CD4-positive, alpha-beta T cell treated with Interleukin-17A for 1 hour (primary cell): ENCODE measurements at regions not wholly inside any gene's neighbourhood (a gene's known extent, or its start where the extent isn't known, plus 50 kb on each side); places are given as distances from the start of the nearest gene placed in this dataset.

Source experiments
- DNase-seq: peaks from one replicate; pipeline ENCODE4 v3.0.0-alpha.2; 2020

- DNase-seq, result no peak
Observed at GRCh38 chr1:224505454-224506093, 71.0 kb upstream of the WDR26 start.

GRCh38 chr1:224506141-224506814 is 71.7 kb upstream of the WDR26 start:
- DNase-seq, result no peak

GRCh38 chr1:224507771-224508523 is 73.3 kb upstream of the WDR26 start:
- DNase-seq, result no peak

DNA sequence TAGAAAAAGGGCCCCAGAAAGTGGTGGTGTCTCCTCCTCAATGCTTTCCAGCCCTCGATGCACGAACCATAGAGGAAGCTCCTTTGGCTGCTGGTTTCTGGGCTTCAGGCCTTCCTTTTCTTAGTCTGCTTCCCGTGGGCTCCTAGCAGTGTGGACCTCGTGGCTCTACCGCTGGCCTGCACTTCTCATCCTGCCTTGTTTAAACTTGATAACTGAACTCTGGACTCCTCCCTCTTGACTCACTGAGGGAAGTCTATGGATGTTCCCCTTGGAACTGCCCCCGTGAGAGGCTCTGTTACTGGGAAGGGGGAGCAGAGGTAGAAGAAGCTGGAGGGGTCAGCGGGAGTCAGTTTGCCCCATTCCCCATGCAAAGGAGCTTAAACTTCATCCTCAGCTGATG is 75.3 kb upstream of the WDR26 start:
- DNase-seq, result no peak

- no peak for DNase-seq
Observed at GRCh38 chr1:224510880-224511645, 76.5 kb upstream of the WDR26 start.

DNA sequence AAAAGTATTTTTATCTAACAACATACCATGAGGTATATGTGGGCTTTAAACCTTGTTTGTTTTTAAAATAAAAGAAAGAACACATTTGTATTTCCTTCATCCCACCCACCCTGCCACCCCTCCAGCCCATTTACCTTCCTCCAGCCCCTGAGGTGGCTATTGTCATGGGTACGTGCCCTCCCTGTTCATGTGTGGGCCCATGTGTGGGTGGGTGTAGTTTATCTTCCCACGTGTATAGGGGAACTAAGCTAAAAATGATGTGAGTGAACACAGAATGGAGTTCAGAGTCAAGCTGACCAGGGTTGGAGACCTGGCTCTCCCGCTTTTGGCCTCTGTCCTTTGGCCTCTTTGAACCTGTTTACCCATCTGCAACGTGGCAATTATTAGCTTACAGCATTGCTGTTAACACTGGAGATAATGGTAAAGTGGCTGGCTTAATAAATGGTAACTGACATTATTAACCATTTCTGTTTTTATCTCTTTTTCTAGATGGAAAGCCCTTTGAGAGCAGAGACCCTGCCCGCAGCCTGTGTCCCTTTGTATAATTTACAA is 78.1 kb upstream of the WDR26 start:
- no peak for DNase-seq

GRCh38 chr1:224513383-224513782 is 78.8 kb upstream of the WDR26 start:
- DNase-seq, result no peak

- DNase-seq, result peak; percentile 79
Observed at GRCh38 chr1:224513787-224514209, 79.2 kb upstream of the WDR26 start.

DNA sequence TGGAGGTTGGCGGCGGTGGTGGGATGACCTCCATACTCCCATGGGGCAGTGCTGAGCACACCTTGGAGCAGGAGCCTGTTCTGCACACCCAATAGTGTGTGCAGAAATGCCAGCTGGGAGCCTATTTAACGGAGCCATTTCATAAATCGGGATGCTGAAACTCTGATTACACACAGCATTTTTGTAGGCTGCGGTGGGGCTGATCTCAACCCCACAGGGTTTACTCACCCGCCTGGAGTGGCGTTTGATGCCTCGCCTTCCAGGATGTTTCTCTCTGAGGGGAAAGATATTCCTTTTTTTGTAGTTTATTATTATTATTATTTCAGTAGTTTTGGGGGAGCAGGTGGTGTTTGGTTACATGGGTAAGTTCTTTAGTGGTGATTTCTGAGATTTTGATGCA is 82.6 kb upstream of the WDR26 start:
- no peak for DNase-seq

GRCh38 chr1:224518528-224518927 is 83.9 kb upstream of the WDR26 start:
- no peak for DNase-seq

- no peak for DNase-seq
Observed at GRCh38 chr1:224519874-224520273, 85.3 kb upstream of the WDR26 start.

- no peak for DNase-seq
Observed at GRCh38 chr1:224520808-224521207, 86.2 kb upstream of the WDR26 start.

GRCh38 chr1:224521904-224522734 is 87.5 kb upstream of the WDR26 start:
- no peak for DNase-seq

DNA sequence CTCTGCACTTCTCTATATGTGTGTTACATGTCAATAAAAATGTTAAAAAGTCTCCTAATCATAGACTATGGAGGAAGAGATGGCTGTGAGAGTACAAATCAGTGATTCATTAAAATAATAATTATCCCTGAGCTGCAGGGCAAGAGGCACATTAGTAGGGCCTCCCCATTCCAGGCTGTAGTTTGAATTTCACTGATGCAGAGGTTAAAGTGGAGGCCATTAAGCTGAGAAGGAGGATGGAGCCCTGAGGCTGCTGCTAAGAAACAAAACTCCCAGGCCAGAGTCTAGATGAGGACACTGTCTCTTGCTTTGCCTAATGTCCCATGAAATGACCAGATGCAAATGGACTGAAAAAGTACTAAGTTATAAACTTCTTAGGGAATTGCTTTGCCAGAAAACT is 89.1 kb upstream of the WDR26 start:
- no peak for DNase-seq

- no peak for DNase-seq
Observed at GRCh38 chr1:224524679-224525078, 90.1 kb upstream of the WDR26 start.

DNA sequence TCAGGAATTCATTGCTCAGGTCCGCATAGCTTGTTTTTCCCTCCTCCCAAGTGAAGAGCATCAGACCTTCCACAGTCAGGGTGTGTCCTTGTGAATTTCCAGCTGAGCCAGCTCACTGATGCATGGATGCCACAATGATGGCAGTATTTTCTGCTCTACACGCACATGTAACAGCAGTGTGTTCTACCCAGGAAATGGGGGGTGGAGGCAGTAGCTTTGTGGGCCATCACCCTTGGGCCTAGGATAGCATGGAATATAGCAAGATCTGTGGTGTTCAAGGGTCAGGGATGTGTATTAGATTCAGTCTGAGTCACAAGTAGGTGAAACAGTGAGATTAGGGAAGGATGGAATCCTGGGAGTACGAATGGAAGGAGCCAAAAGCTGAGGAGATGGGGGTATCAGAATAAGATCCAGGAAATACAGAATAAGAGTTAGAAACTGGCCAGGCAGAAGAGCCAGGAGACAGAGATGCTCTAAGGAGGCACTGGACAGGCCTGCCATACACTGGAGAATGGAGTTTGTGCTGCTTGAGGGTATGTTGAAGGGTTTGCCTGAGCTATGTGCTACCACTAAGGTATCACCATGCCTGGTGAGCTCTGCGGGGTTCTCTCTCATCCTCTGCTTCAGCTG is 90.6 kb upstream of the CNIH3 start:
- no peak for DNase-seq

DNA sequence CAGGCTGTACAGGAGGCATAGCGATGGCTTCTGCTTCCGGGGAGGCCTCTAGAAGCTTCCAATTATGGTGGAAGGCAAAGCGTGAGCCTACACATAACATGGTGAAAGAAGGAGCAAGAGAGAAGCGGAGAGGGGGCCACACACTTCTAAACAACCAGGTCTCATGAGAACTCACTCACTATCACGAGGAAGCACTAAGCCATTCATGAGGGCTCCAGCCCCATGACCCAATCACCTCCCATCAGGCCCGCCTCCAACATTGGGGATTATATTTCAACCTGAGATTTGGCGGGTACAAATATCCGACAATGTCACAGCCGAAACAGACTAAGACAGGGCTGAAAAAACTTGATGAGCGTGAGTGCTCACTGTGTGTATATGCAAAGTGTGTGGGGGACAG is 89.3 kb upstream of the CNIH3 start:
- DNase-seq, result no peak

GRCh38 chr1:224528900-224529299 is 87.2 kb upstream of the CNIH3 start:
- no peak for DNase-seq

DNA sequence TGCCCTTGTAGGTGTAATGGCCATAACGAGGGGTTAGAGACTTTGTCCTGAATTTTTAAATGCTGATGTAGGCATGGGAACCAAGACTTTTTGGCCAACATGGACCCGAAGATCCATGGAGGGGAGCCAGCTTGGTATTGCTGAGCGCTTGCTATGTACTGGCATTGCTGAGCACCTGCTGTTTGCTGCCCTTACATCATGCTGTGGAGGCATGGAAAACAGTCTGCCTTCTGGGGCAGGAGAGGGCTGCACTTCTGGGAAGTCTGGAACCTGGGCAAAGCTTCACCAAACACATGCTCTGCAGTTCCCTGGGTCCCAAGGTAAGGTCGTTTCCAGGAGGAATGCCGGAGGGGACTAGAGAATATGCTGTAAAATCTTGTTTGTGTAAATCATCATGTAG is 86.3 kb upstream of the CNIH3 start:
- DNase-seq, result no peak

DNA sequence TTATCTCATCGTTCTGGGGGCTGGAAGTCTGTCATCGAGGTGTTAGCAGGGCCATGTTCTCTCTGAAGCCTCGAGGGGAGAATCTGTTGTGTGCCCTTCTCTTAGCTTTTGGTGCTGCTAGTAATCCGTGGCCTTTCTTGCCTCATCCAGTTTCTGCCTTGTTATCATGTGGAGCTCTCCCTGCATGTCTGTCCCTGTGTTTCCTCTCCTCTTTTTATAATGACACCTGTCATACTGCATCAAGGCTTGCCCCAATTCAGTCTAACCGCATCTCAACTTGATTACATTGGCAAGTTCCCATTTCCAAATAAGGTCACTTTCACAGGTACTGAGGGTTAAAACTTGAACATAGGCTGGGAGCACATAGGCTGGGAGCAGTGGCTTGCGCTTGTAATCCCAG is 82.6 kb upstream of the CNIH3 start:
- DNase-seq, result no peak

DNA sequence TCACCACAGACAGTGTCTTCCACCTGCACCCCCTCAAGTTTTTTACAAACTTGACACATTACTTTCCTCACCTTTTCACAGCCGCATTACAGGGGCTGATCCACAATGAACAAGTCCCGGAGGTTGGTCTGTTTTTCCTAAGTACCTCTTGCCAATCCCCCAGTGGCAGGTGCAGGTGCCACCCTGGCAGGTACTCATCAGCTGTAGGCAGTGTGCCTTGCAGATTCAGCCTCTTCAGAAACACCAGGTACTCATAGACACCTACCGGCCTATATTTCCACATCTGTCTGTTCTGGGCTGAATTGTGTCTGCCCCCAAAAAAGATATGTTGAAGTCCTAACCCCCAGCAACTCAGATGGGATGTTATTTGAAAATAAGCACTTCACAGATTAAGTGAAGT is 81.4 kb upstream of the CNIH3 start:
- no peak for DNase-seq

DNA sequence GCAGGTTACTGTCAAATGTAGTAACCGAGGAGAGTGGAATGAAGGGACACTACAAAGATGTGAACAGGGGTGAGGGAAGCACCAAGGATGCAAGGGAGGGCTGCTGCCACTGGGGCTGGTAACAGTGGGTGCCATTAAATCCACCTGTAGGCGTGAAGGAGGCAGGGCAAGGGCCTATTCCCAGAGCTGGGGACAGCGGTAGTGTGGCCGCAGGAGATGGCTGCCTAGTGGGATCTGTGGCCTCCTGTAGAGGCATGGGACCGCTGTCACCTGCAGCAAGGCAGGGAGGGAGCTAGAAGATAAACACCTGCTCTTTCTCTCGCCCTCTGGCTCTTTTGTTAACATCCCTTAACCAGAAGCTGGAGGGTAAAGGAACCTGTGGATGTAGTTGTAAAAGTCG is 80.5 kb upstream of the CNIH3 start:
- no peak for DNase-seq
